NCI-H69 (cell line): ENCODE measurements at regions not wholly inside any gene's neighbourhood (a gene's known extent, or its start where the extent isn't known, plus 50 kb on each side); places are given as distances from the start of the nearest gene placed in this dataset.

Source experiments
- DNase-seq: peaks from one replicate; lab custom pipeline; 2025; lab: John Stamatoyannopoulos, UW

GRCh38 chr2:58959996-58960395 is 718.9 kb upstream of the FANCL start:
- DNase-seq = no peak

GRCh38 chr2:58957188-58957840 is 716.2 kb upstream of the FANCL start:
- no peak for DNase-seq

GRCh38 chr2:58954880-58955385 is 713.8 kb upstream of the FANCL start:
- DNase-seq = no peak

- DNase-seq = no peak
Measured at GRCh38 chr2:58951722-58952121, 710.6 kb upstream of the FANCL start.

GRCh38 chr2:58950795-58951462 is 709.8 kb upstream of the FANCL start:
- no peak for DNase-seq

GRCh38 chr2:58939388-58939787 is 698.3 kb upstream of the FANCL start:
- DNase-seq = no peak

GRCh38 chr2:58938988-58939387 is 697.9 kb upstream of the FANCL start:
- no peak for DNase-seq

GRCh38 chr2:58932801-58933200 is 691.7 kb upstream of the FANCL start:
- DNase-seq = no peak

- DNase-seq = no peak
Measured at GRCh38 chr2:58930537-58930936, 689.4 kb upstream of the FANCL start.

GRCh38 chr2:58928973-58929372 is 687.8 kb upstream of the FANCL start:
- no peak for DNase-seq

GRCh38 chr2:58928391-58928790 is 687.3 kb upstream of the FANCL start:
- DNase-seq = no peak

- DNase-seq = no peak
Measured at GRCh38 chr2:58926112-58926511, 685.0 kb upstream of the FANCL start.

- no peak for DNase-seq
Measured at GRCh38 chr2:58925676-58926081, 684.6 kb upstream of the FANCL start.

GRCh38 chr2:58923869-58924268 is 682.7 kb upstream of the FANCL start:
- peak; percentile 2 for DNase-seq

- no peak for DNase-seq
Measured at GRCh38 chr2:58922245-58922644, 681.1 kb upstream of the FANCL start.

- DNase-seq = no peak
Measured at GRCh38 chr2:58921676-58922075, 680.6 kb upstream of the FANCL start.

- no peak for DNase-seq
Measured at GRCh38 chr2:58920001-58920400, 678.9 kb upstream of the FANCL start.

- no peak for DNase-seq
Measured at GRCh38 chr2:58919316-58919715, 678.2 kb upstream of the FANCL start.

- DNase-seq = no peak
Measured at GRCh38 chr2:58918141-58918540, 677.0 kb upstream of the FANCL start.

- DNase-seq = no peak
Measured at GRCh38 chr2:58917596-58917995, 676.5 kb upstream of the FANCL start.

- DNase-seq = no peak
Measured at GRCh38 chr2:58916063-58916462, 674.9 kb upstream of the FANCL start.

- DNase-seq = no peak
Measured at GRCh38 chr2:58914733-58915505, 673.8 kb upstream of the FANCL start.
